ENCODE measurements at regions not wholly inside any gene's neighbourhood (a gene's known extent, or its start where the extent isn't known, plus 50 kb on each side); places are given as distances from the start of the nearest gene placed in this dataset.

DNA sequence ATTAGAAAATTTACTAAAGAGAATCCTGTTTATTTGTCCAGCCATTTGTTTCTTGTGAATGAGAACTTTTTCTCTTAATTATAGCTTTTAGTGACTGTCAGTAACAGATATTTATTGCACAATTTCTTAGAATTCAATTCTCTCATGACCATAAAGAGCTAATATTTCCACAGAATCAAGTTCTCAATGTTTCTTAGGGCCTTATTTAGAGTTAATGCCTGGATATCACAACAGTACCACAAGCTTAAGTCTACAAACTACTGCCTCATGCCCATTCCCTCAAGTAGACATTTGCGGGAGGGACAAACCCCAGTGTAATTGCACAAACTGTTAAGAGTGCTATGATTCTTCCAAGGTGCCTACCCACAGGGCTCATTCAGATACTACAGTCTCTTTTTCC, 199.7 kb upstream of the POU2AF2 start:
- no peaks in the 10 kb centered on the region for H3K4me1 ChIP-seq (ENCODE audit: control insufficient read depth, insufficient read depth, low read length)
- H3K4me3 ChIP-seq (ENCODE audit: low read depth, low read length): no peak overlapping the region
- ChIA-PET POLR2A (no interaction called here), CTCF (interaction anchor here (0.5 kb wide), 1 partner anchor 92 kb away, joined by 3 read pairs; no protein-coding TSS in a partner anchor)
- H3K9me3 ChIP-seq (ENCODE audit: control insufficient read depth, insufficient read depth, low read depth, low read length): no peaks in the 10 kb centered on the region
- no peak overlapping the region for H3K27ac ChIP-seq (ENCODE audit: extremely low read depth, low read depth, low read length)
- no peaks in the 10 kb centered on the region for H3K36me3 ChIP-seq (ENCODE audit: control insufficient read depth in 2 of 2, insufficient read depth in 1 of 2, low read length in 2 of 2)
- no peak for TF ChIP-seq ZBTB21 (tag by site-specific recombination; IDR thresholded peaks at IDR 0.05)
- no peak for TF ChIP-seq ZNF2 (tag by site-specific recombination; IDR thresholded peaks at IDR 0.05)
- no peak for TF ChIP-seq TRIM28 (IDR thresholded peaks at IDR 0.05; ENCODE audit: borderline replicate concordance, low read length)
- no peak for TF ChIP-seq IKZF3 (tag by site-specific recombination; IDR thresholded peaks at IDR 0.05)
- TF ChIP-seq GFI1B (tag by site-specific recombination; IDR thresholded peaks at IDR 0.05): no peak
- TF ChIP-seq ZNF48 (tag by site-specific recombination; IDR thresholded peaks at IDR 0.05): no peak
- TF ChIP-seq, protein P1, sequence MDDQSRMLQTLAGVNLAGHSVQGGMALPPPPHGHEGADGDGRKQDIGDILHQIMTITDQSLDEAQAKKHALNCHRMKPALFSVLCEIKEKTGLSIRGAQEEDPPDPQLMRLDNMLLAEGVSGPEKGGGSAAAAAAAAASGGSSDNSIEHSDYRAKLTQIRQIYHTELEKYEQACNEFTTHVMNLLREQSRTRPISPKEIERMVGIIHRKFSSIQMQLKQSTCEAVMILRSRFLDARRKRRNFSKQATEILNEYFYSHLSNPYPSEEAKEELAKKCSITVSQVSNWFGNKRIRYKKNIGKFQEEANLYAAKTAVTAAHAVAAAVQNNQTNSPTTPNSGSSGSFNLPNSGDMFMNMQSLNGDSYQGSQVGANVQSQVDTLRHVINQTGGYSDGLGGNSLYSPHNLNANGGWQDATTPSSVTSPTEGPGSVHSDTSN (CRISPR knock-in tag; IDR thresholded peaks at IDR 0.05): no peak
- TF ChIP-seq, protein P2, sequence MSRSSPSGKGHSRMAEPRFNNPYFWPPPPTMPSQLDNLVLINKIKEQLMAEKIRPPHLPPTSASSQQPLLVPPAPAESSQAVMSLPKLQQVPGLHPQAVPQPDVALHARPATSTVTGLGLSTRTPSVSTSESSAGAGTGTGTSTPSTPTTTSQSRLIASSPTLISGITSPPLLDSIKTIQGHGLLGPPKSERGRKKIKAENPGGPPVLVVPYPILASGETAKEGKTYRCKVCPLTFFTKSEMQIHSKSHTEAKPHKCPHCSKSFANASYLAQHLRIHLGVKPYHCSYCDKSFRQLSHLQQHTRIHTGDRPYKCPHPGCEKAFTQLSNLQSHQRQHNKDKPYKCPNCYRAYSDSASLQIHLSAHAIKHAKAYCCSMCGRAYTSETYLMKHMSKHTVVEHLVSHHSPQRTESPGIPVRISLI (tag by site-specific recombination; IDR thresholded peaks at IDR 0.05): no peak
- no peak for TF ChIP-seq KLF10 (tag by site-specific recombination; IDR thresholded peaks at IDR 0.05)
- no peak for TF ChIP-seq ZNF555 (tag by site-specific recombination; conservative IDR thresholded peaks at IDR 0.05)
- TF ChIP-seq, protein P3, sequence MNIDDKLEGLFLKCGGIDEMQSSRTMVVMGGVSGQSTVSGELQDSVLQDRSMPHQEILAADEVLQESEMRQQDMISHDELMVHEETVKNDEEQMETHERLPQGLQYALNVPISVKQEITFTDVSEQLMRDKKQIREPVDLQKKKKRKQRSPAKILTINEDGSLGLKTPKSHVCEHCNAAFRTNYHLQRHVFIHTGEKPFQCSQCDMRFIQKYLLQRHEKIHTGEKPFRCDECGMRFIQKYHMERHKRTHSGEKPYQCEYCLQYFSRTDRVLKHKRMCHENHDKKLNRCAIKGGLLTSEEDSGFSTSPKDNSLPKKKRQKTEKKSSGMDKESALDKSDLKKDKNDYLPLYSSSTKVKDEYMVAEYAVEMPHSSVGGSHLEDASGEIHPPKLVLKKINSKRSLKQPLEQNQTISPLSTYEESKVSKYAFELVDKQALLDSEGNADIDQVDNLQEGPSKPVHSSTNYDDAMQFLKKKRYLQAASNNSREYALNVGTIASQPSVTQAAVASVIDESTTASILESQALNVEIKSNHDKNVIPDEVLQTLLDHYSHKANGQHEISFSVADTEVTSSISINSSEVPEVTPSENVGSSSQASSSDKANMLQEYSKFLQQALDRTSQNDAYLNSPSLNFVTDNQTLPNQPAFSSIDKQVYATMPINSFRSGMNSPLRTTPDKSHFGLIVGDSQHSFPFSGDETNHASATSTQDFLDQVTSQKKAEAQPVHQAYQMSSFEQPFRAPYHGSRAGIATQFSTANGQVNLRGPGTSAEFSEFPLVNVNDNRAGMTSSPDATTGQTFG (tag by site-specific recombination; IDR thresholded peaks at IDR 0.05; ENCODE audit: borderline replicate concordance): no peak
- TF ChIP-seq, protein P4, sequence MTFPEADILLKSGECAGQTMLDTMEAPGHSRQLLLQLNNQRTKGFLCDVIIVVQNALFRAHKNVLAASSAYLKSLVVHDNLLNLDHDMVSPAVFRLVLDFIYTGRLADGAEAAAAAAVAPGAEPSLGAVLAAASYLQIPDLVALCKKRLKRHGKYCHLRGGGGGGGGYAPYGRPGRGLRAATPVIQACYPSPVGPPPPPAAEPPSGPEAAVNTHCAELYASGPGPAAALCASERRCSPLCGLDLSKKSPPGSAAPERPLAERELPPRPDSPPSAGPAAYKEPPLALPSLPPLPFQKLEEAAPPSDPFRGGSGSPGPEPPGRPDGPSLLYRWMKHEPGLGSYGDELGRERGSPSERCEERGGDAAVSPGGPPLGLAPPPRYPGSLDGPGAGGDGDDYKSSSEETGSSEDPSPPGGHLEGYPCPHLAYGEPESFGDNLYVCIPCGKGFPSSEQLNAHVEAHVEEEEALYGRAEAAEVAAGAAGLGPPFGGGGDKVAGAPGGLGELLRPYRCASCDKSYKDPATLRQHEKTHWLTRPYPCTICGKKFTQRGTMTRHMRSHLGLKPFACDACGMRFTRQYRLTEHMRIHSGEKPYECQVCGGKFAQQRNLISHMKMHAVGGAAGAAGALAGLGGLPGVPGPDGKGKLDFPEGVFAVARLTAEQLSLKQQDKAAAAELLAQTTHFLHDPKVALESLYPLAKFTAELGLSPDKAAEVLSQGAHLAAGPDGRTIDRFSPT (tag by site-specific recombination; IDR thresholded peaks at IDR 0.05): no peak
- no peak for TF ChIP-seq ZNF114 (tag by site-specific recombination; IDR thresholded peaks at IDR 0.05)
- TF ChIP-seq ZNF544 (tag by site-specific recombination; IDR thresholded peaks at IDR 0.05): no peak

DNA sequence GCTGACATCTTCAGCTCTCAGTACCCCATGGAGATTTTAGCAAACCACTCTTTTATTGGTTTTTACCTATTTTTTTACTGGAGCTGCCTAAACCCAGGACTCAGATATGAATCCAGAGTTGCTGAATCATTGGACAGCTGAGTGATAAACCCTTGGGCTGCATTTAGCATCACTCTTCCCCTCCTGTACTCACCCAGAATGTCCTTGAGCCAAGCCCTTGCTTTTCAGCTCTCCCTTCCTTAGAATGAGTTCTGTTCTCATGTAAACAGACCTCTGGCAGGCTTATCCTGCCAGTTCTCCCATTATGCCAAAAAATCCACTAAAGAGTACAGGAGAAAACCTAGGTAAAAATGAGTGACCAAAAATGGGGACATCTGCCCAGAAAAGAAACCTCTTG, 200.1 kb upstream of the POU2AF2 start:
- ChIA-PET POLR2A (no interaction called here), CTCF (interaction anchor here (0.5 kb wide), 2 partner anchors 91 to 238 kb away, joined by 3 read pairs; no protein-coding TSS in a partner anchor)
- no peak overlapping the region for H3K27ac ChIP-seq (ENCODE audit: extremely low read depth, low read depth, low read length)
- no peaks in the 10 kb centered on the region for H3K4me1 ChIP-seq (ENCODE audit: control insufficient read depth, insufficient read depth, low read length)
- H3K36me3 ChIP-seq (ENCODE audit: control insufficient read depth in 2 of 2, insufficient read depth in 1 of 2, low read length in 2 of 2): no peaks in the 10 kb centered on the region
- no peaks in the 10 kb centered on the region for H3K9me3 ChIP-seq (ENCODE audit: control insufficient read depth, insufficient read depth, low read depth, low read length)
- no peak overlapping the region for H3K4me3 ChIP-seq (ENCODE audit: low read depth, low read length)
- TF ChIP-seq ZNF138 (tag by site-specific recombination; IDR thresholded peaks at IDR 0.05; ENCODE audit: borderline replicate concordance) (no peak), ZBTB21 (tag by site-specific recombination; IDR thresholded peaks at IDR 0.05) (no peak), ZNF416 (tag by site-specific recombination; IDR thresholded peaks at IDR 0.05) (no peak), ZNF426 (tag by site-specific recombination; IDR thresholded peaks at IDR 0.05) (no peak), ZNF155 (tag by site-specific recombination; IDR thresholded peaks at IDR 0.05) (no peak), ZNF112 (tag by site-specific recombination; IDR thresholded peaks at IDR 0.05) (no peak), ZNF530 (tag by site-specific recombination; IDR thresholded peaks at IDR 0.05; ENCODE audit: low read depth) (no peak), MZF1 (tag by site-specific recombination; IDR thresholded peaks at IDR 0.05; ENCODE audit: borderline replicate concordance) (no peak), ZFP41 (tag by site-specific recombination; IDR thresholded peaks at IDR 0.05; ENCODE audit: borderline replicate concordance) (no peak), ZNF140 (tag by site-specific recombination; IDR thresholded peaks at IDR 0.05) (no peak)
- TF ChIP-seq, protein P5, sequence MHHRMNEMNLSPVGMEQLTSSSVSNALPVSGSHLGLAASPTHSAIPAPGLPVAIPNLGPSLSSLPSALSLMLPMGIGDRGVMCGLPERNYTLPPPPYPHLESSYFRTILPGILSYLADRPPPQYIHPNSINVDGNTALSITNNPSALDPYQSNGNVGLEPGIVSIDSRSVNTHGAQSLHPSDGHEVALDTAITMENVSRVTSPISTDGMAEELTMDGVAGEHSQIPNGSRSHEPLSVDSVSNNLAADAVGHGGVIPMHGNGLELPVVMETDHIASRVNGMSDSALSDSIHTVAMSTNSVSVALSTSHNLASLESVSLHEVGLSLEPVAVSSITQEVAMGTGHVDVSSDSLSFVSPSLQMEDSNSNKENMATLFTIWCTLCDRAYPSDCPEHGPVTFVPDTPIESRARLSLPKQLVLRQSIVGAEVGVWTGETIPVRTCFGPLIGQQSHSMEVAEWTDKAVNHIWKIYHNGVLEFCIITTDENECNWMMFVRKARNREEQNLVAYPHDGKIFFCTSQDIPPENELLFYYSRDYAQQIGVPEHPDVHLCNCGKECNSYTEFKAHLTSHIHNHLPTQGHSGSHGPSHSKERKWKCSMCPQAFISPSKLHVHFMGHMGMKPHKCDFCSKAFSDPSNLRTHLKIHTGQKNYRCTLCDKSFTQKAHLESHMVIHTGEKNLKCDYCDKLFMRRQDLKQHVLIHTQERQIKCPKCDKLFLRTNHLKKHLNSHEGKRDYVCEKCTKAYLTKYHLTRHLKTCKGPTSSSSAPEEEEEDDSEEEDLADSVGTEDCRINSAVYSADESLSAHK (tag by site-specific recombination; IDR thresholded peaks at IDR 0.05): no peak
- TF ChIP-seq, protein P6, sequence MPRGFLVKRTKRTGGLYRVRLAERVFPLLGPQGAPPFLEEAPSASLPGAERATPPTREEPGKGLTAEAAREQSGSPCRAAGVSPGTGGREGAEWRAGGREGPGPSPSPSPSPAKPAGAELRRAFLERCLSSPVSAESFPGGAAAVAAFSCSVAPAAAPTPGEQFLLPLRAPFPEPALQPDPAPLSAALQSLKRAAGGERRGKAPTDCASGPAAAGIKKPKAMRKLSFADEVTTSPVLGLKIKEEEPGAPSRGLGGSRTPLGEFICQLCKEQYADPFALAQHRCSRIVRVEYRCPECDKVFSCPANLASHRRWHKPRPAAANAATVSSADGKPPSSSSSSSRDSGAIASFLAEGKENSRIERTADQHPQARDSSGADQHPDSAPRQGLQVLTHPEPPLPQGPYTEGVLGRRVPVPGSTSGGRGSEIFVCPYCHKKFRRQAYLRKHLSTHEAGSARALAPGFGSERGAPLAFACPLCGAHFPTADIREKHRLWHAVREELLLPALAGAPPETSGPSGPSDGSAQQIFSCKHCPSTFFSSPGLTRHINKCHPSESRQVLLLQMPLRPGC (tag by site-specific recombination; IDR thresholded peaks at IDR 0.05): no peak
